AG09309 (cell line): ENCODE measurements at regions not wholly inside any gene's neighbourhood (a gene's known extent, or its start where the extent isn't known, plus 50 kb on each side); places are given as distances from the start of the nearest gene placed in this dataset.

Experiments
- DNase-seq: peaks from one replicate; pipeline ENCODE4 v3.0.0-alpha.2; 2010; ENCODE audit warnings: low read depth
- H3K4me3 ChIP-seq: 2 replicates; pipeline ENCODE4 v1.5.1; 2011; ENCODE audit warnings: mild to moderate bottlenecking, low read depth, low read length, moderate library complexity; ENCODE audit not compliant: control insufficient read depth
- TF ChIP-seq, protein P1 (sequence below): IDR thresholded peaks from 2 replicates; pipeline ENCODE4 v1.5.1; 2011; ENCODE audit warnings: mild to moderate bottlenecking, low read depth, low read length, inconsistent platforms; ENCODE audit not compliant: insufficient read depth, control insufficient read depth; ENCODE audit errors: missing control alignments

GRCh38 chr16:80199614-80200013, 341.2 kb upstream of the DYNLRB2 start:
- DNase-seq = no peak
- H3K4me3 ChIP-seq = no peak overlapping the region
- TF ChIP-seq, protein P1, sequence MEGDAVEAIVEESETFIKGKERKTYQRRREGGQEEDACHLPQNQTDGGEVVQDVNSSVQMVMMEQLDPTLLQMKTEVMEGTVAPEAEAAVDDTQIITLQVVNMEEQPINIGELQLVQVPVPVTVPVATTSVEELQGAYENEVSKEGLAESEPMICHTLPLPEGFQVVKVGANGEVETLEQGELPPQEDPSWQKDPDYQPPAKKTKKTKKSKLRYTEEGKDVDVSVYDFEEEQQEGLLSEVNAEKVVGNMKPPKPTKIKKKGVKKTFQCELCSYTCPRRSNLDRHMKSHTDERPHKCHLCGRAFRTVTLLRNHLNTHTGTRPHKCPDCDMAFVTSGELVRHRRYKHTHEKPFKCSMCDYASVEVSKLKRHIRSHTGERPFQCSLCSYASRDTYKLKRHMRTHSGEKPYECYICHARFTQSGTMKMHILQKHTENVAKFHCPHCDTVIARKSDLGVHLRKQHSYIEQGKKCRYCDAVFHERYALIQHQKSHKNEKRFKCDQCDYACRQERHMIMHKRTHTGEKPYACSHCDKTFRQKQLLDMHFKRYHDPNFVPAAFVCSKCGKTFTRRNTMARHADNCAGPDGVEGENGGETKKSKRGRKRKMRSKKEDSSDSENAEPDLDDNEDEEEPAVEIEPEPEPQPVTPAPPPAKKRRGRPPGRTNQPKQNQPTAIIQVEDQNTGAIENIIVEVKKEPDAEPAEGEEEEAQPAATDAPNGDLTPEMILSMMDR = no peak

GRCh38 chr16:80198311-80199299, 342.2 kb upstream of the DYNLRB2 start:
- DNase-seq = no peak
- TF ChIP-seq, protein P1 = no peak

GRCh38 chr16:80197741-80198201, 343.0 kb upstream of the DYNLRB2 start:
- DNase-seq = peak; percentile 71
- H3K4me3 ChIP-seq = no peak overlapping the region
- TF ChIP-seq, protein P1 = no peak

More at GRCh38 chr16:80198311-80199299, 342.2 kb upstream of the DYNLRB2 start:
- no peak overlapping the region for H3K4me3 ChIP-seq

DNA sequence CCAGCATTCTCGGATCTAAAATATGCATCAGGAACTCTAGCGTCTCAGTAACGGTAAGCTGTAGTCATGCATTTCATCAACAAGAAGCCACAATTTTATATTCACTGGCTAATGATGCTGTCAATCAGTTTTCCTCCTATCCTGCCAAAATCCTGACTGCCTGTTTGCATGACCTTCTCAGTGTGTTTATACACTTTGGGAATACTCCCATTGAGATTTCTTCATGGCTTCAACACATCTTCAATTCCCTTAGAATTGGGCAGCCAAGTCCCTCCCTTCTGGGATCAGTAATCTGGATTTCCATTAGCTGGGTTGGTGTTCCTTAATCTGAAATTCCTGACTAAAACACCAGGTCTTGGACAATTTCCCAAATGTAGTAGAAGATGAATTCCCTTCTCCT, 348.9 kb upstream of the DYNLRB2 start:
- no peak for DNase-seq
- H3K4me3 ChIP-seq = no peak overlapping the region
- TF ChIP-seq, protein P1 = no peak

- no peak overlapping the region for H3K4me3 ChIP-seq
- no peak for DNase-seq
- TF ChIP-seq, protein P1 = no peak
These were observed 351.2 kb upstream of the DYNLRB2 start for GRCh38 chr16:80189476-80190175.

DNA sequence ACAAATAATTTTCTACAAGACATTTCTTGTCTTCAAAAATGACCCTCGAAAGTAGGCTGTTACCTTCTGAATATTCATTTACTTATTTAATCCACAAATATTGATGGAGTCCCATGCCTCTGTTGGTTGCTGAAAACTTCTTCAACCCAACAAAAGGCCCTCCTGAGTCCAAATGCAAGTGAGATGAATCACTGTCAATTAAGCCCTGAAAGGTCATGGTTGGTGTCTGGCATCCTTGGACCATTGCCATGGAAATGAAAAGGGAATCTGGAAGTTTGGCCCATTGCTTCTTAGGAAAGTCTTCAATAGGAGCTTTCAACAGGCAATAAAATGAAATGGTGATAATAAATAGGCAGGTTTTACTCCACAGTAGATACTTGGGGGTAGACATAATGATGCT, 364.7 kb upstream of the DYNLRB2 start:
- H3K4me3 ChIP-seq = no peak overlapping the region
- TF ChIP-seq, protein P1 = no peak
- no peak for DNase-seq
